GM19463 (cell line): ENCODE measurements at regions not wholly inside any gene's neighbourhood (a gene's known extent, or its start where the extent isn't known, plus 50 kb on each side); places are given as distances from the start of the nearest gene placed in this dataset.
"Not testable (repeated sequence)": the region's sequence is repeated elsewhere in the genome, so short reads cannot be mapped to it uniquely, and the experiment has no call there.

Source experiments
- ATAC-seq: cut with Tn5 transposase; IDR thresholded peaks from one replicate; pipeline ENCODE4 v1.9.1; 2021; ENCODE audit warnings: mild to moderate bottlenecking, moderate library complexity; ENCODE audit not compliant: unreplicated experiment

DNA sequence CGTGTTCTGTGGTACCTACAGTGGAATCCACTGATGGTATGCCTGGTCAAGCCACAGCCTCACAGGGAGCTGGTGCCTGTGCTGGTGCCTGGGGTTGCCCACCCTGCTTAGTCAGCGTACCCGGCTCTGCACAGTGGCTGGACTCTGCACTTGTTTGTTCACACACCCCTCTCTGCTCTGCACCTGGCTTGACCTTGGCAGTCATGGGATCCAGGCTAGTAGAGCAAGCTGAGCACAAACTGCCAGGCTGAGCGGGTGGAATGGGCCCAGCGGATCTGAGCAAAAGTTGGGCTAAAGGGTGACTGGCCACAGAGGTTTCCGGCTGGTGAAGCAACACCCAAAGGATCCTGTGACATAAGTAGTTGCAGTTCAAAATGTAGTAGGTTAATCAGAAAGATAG, 163.5 kb downstream of the CDH19 start:
- ATAC-seq: no peak

- ATAC-seq: no peak
These were observed 164.2 kb downstream of the CDH19 start for GRCh38 chr18:66439670-66440069.

- no peak for ATAC-seq
These were observed 165.0 kb downstream of the CDH19 start for GRCh38 chr18:66438711-66439536.

GRCh38 chr18:66432636-66433035, 171.3 kb downstream of the CDH19 start:
- no peak for ATAC-seq

DNA sequence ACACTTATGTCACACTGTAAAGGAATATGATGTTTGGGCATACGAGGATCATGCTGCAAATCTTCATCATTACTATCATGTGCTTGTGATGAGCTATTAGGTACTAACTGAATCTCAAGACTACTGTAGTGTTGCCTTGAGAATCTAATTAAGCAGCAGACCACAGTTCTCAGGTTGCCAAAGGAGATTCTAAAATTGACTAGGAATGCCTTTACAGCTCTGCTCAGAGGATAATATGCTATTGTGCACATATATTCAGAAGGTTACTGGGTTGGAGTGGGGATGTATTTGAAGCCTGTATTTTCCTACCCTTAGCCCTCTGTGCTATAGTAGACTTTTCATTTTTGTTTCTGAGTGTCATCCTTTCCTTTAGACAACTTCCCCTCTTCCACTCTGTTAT, 175.1 kb downstream of the CDH19 start:
- no peak for ATAC-seq

DNA sequence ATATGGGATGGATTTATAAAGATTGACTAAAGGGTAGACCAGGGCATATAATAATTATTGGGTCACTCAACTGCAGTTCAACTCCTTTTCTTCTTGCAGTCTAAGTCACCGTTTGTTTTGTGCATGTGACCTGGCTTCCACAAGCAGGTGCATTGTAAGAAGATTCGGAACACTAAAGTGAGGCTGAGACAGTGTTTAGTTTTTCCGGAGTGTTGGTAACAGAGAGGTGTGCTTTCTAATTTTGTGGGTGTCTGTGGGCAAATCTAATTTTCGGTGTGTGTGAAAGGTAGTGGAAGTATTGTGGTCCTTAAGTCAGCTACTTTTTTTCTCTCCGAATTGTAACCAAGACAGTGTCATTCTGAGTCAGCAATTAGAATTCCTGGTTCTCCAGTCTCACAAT, 184.5 kb downstream of the CDH19 start:
- ATAC-seq: no peak

DNA sequence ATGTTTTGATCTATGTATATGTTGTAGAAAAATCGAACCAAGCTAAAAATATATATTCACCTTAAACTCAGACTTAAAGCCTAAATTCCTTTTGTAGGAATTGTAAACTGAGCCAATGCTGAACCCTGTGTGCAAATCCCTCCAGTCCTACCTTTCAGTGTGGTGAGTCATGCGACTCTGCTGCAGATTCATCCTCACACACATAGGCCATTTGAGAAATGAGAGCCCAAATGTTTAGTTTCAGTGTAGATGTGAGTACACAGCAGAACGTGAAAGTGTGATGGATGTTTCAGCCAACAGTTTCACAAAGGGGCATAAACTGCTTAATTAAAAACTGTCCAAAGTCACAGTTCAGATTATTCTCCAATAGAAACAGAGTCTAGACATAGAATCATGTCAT, 193.2 kb downstream of the CDH19 start:
- ATAC-seq: no peak

DNA sequence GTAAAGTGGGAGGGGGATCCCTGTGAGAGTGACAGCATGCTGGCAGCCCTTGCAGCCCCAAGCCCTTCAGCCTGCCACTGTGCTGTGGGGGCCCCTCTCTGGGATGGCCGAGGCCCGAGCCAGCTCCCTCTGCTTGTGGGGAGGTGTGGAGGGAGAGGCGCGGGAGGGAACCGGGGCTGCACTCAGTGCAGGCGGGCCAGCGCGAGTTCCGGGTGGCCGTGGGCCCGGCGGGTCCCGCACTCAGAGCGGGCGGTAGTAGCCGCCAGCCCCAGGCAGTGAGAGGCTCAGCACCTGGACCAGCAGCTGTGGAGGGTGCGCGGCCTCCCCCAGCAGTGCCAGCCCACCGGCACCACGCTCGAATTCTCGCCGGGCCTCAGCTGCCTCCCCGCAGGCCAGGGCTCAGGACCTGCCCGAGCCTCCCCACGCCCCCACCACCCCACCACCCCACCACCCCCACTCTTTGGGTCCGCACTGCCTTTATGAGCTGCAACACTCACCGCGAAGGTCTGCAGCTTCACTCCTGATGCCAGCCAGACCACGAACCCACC, 208.1 kb downstream of the CDH19 start:
- ATAC-seq: no peak

DNA sequence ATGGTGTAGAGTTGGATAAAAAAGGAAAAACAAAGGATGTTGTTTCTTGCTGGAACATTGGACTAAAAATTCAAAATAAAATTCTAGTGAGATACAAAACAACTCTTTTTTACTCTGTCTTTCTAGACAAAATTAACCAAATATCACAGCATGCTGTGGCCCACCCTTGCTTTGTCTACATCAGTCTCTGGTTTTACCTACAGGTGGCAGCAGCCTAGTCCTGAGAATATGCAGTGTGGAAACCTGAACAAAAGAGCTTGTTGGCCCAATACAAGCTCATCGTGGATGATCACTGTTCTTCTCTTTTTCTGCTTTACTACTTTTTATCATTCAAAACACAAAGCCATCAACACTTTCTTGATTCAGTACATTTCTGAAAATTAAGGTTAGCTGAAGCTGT, 210.4 kb downstream of the CDH19 start:
- no peak for ATAC-seq

DNA sequence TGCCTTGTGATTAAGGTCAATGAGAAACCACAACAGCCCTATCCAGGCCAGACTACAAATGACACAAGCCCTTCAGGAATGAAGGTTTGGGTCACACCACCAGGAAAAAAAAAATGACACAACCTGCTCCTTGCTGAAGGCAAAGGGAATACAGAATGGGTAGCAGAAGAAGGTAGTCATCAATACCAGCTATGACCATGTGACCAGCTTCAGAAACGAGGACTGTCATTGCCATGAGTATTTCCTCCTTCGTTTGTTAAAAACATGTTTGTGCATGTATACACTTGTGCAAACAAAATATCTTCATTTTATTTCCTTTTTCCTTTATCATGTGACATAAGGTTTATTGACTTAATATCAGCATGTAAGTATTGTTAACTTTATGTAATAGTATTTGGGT, 226.6 kb downstream of the CDH19 start:
- ATAC-seq: no peak

- ATAC-seq: not testable (repeated sequence)
These were observed 228.5 kb downstream of the CDH19 start for GRCh38 chr18:66375391-66375790.

DNA sequence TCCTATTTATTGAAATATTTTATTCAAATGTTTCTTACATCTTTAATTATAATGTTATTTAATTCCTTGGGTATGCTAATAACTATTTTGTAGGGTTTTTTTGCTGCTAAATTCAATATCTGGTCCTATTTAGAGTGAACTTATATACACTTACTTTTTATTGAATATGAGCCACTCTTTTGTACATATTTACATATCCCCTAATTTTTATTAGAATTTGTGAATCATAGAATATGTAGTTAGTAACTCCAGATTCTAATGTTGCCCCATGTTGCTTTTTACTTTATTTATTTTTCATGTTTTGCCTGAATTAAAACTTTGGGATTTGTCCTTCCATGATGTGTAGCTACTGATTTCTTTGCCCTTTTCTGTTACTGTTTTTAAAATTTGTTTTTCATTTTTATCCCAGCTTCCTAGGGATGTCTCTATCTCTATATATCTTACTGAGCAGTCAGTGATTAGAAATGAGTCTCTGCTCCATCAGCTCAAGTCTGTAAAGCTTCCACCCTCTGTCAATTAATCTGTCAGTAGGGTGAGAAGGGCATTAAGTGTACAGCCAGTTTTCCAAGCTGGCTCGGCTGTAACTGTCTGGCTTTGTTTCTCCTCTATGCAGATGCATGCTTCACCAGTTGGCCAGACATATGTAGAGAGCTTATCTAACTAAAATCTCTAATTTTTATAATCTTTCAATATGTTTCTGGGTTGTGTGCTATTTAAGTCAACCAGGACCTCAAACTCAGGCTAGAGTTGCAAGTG, 256.9 kb downstream of the CDH19 start:
- no peak for ATAC-seq

GRCh38 chr18:66344227-66344626, 259.7 kb downstream of the CDH19 start:
- no peak for ATAC-seq

DNA sequence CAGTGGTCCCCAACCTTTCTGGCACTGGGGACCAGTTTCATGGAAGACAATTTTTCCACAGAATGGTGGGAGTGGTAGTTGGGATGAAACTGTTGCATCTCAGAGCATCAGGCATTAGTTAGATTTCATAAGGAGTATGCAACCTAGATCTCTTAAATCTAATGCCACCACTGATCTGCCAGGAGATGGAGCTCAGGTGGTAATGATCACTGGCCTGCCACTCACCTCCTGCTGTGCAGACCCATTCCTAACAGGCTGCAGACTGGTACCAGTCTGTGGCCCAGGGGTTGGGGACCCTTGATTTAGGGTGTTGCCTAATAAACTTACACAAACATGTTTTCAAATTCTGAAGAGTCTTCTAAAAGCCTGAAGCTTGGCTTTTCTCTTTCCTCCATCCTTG, 261.3 kb downstream of the CDH19 start:
- ATAC-seq: no peak

- no peak for ATAC-seq
These were observed 269.4 kb downstream of the CDH19 start for GRCh38 chr18:66334534-66334933.

DNA sequence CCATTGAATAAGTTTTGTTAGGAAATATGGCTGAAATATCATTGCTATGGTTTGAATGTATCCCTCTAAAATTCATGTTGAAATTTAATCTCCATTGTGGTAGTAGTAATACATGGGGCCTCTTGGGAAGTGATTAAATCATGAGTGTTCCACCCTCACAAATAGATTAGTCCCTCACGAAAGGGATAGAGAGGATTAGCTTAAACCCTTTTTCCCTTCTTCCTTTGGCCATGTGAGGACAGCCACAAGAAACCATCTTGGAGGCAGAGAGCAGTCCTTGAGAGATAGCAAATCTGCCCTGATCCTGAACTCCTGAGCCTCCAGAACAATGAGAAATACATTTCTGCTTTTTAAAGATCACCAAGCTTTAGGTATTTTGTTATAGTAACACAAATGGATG, 274.2 kb downstream of the CDH19 start:
- no peak for ATAC-seq

DNA sequence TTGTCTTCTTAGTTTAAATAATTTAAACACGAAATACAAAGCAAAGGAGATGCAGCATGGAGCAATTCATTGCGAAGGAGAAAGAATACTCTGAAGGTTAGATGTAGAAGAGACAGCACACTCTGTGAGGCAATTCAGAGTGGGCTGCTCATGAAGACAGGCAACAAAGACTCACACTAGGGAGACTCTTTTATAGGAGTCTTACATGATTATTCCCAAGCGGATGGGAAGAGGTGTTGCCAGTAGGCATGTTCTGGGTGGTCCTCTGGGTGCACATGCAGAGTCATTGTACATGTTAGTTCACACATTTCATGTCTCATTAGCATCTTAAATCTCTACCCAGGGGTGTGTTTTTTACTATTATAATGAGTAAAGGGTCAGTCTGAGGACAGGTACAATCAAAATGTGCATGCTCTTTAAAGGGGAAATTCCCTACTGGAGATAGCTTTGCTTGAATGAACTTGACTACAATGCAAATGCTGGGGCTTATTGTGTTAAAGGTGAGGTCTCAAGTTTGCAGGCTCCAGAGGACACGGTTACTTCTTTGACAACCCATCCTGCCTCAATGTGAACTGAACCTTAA, 275.5 kb downstream of the CDH19 start:
- ATAC-seq: no peak

GRCh38 chr18:66325251-66325650, 278.6 kb downstream of the CDH19 start:
- no peak for ATAC-seq

DNA sequence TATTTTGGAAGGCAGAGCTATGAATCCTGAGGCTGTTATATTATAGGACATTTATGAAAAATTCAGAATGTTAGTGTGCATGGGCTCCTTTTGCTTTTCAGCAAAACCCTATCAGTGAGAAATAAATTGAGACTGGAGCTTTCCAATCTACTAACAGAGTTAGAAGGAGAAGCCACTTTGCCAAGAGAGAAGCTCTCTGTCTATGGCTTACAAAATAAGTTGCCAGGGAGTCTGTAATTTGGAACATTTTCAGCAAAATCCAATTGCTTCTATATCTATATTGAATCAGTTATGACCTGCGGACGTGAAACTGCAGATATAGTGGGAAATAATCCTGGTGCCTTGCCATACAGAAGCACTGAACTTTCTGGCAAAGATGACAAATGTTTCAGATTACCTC, 279.3 kb downstream of the CDH19 start:
- no peak for ATAC-seq

GRCh38 chr18:66317243-66318090, 286.4 kb downstream of the CDH19 start:
- ATAC-seq: no peak

GRCh38 chr18:66316701-66317100, 287.2 kb downstream of the CDH19 start:
- ATAC-seq: no peak
